PC-3 (cell line): ENCODE measurements at regions not wholly inside any gene's neighbourhood (a gene's known extent, or its start where the extent isn't known, plus 50 kb on each side); places are given as distances from the start of the nearest gene placed in this dataset.

Experiments
- EZH2 ChIP-seq: fragments of 300-600 bp; sonication (generic); IDR thresholded peaks from one replicate; pipeline ENCODE4 v1.6.1; 2017; ENCODE audit warnings: antibody characterized with exemption, mild to moderate bottlenecking, low read length; ENCODE audit not compliant: unreplicated experiment
- EZH2phosphoT487 ChIP-seq: fragments of 300-600 bp; sonication (generic); IDR thresholded peaks from 2 replicates; pipeline ENCODE4 v1.6.1; 2018; ENCODE audit warnings: mild to moderate bottlenecking, antibody characterized with exemption, low read length, borderline replicate concordance
- TF ChIP-seq, protein P1 (sequence below): fragments of 300-600 bp; sonication (generic); conservative IDR thresholded peaks from 2 replicates; pipeline ENCODE4 v1.5.1; 2017; ENCODE audit warnings: antibody characterized with exemption, low read depth, mild to moderate bottlenecking, low read length

DNA sequence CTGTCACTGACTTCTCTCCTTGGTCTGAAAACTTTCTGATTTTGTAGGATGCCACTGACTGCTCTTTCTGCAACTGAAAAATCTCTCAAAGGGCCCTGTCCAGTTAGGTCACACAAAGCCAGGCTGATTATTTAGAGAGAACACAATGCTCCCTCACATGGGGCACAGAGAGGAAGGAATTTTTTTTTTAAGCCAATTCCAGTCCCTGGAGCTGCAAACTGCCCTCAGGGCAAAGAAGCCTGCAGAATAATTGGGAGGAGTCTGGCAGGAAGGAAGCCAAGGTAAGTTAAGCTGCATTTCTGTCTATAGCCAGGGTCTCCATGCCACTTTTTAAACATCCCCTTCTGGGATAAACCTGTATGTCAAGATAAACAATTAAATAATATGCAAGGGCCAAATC lies 305.5 kb downstream of the ZSWIM6 start:
- TF ChIP-seq, protein P1, sequence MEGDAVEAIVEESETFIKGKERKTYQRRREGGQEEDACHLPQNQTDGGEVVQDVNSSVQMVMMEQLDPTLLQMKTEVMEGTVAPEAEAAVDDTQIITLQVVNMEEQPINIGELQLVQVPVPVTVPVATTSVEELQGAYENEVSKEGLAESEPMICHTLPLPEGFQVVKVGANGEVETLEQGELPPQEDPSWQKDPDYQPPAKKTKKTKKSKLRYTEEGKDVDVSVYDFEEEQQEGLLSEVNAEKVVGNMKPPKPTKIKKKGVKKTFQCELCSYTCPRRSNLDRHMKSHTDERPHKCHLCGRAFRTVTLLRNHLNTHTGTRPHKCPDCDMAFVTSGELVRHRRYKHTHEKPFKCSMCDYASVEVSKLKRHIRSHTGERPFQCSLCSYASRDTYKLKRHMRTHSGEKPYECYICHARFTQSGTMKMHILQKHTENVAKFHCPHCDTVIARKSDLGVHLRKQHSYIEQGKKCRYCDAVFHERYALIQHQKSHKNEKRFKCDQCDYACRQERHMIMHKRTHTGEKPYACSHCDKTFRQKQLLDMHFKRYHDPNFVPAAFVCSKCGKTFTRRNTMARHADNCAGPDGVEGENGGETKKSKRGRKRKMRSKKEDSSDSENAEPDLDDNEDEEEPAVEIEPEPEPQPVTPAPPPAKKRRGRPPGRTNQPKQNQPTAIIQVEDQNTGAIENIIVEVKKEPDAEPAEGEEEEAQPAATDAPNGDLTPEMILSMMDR = no peak
- TF ChIP-seq EZH2phosphoT487 (no peak), EZH2 (no peak)
